Progenitor cell of endocrine pancreas (in vitro differentiated cells): ENCODE measurements at regions not wholly inside any gene's neighbourhood (a gene's known extent, or its start where the extent isn't known, plus 50 kb on each side); places are given as distances from the start of the nearest gene placed in this dataset.

Experiments
- DNase-seq: peaks from one replicate; pipeline ENCODE4 v3.0.0; 2021; ENCODE audit warnings: low spot score; ENCODE audit not compliant: unreplicated experiment
- H3K27ac Mint-ChIP-seq: 2 replicates; pipeline ENCODE4 v1.8.0; 2021; ENCODE audit warnings: mild to moderate bottlenecking, moderate library complexity, mixed read lengths
- H3K27me3 Mint-ChIP-seq: 2 replicates; pipeline ENCODE4 v1.8.0; 2021; ENCODE audit warnings: mixed read lengths
- H3K36me3 Mint-ChIP-seq: 2 replicates; pipeline ENCODE4 v1.8.0; 2022; ENCODE audit warnings: mixed read lengths; ENCODE audit not compliant: insufficient read depth
- H3K4me1 Mint-ChIP-seq: 2 replicates; pipeline ENCODE4 v1.8.0; 2021; ENCODE audit warnings: low read depth, mixed read lengths
- H3K4me3 Mint-ChIP-seq: 2 replicates; pipeline ENCODE4 v1.8.0; 2021; ENCODE audit warnings: low read depth, mild to moderate bottlenecking, moderate library complexity, mixed read lengths
- H3K9me3 Mint-ChIP-seq: 2 replicates; pipeline ENCODE4 v1.8.0; 2021; ENCODE audit warnings: low read depth, mixed read lengths
- TF ChIP-seq, protein P1 (sequence below): fragments of 200-600 bp; sonication (generic); IDR thresholded peaks from one replicate; pipeline ENCODE4 v1.5.0; 2021; ENCODE audit warnings: antibody characterized with exemption, mild to moderate bottlenecking; ENCODE audit not compliant: unreplicated experiment

DNA sequence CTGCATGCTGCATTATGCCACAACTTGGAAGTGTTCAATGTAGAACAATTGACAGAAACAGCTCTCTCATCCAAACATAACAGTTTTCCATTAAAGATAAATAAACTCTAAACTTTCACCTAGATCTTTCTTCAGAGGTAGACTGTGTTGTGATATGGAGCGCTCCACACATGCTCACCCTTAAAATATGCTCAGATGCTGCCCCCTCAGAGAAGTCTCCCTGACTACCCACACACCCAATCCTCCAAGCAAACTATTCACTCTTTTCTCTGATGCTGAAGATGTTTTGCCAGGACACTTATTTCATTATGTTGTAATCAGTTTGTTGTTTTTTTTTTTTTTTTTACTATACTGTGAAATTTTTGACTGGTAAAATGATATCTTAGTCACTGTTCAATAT, 206.6 kb upstream of the RASA1 start:
- Mint-ChIP-seq H3K9me3 (peaks cover 7% of the 10 kb centered on the region), H3K4me3 (no peak overlapping the region), H3K27ac (no peak overlapping the region), H3K4me1 (no peaks in the 10 kb centered on the region), H3K27me3 (no peaks in the 10 kb centered on the region), H3K36me3 (no peaks in the 10 kb centered on the region)
- TF ChIP-seq, protein P1, sequence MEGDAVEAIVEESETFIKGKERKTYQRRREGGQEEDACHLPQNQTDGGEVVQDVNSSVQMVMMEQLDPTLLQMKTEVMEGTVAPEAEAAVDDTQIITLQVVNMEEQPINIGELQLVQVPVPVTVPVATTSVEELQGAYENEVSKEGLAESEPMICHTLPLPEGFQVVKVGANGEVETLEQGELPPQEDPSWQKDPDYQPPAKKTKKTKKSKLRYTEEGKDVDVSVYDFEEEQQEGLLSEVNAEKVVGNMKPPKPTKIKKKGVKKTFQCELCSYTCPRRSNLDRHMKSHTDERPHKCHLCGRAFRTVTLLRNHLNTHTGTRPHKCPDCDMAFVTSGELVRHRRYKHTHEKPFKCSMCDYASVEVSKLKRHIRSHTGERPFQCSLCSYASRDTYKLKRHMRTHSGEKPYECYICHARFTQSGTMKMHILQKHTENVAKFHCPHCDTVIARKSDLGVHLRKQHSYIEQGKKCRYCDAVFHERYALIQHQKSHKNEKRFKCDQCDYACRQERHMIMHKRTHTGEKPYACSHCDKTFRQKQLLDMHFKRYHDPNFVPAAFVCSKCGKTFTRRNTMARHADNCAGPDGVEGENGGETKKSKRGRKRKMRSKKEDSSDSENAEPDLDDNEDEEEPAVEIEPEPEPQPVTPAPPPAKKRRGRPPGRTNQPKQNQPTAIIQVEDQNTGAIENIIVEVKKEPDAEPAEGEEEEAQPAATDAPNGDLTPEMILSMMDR, result no peak
- no peak for DNase-seq

DNA sequence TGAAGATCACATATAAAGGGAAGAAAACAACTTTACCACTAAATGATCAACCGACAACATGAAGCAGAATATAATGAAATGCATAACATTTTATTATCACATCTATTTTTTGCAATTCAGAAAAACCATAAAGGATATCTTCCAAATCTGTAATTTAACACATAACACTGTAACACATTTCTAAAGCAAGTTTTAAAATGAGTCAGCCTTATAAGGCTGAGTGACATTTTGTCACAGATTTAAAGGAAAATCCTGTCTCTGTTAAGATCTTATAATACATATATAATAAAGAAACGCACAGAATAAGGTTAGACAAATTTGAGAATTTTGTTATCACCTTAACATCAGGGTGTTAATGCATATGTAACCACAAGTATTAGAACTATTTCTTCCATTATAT, 198.4 kb upstream of the RASA1 start:
- H3K36me3 Mint-ChIP-seq, result no peaks in the 10 kb centered on the region
- H3K4me3 Mint-ChIP-seq, result no peak overlapping the region
- H3K27me3 Mint-ChIP-seq, result no peaks in the 10 kb centered on the region
- H3K9me3 Mint-ChIP-seq, result no peaks in the 10 kb centered on the region
- no peak for DNase-seq
- H3K27ac Mint-ChIP-seq, result no peak overlapping the region
- peaks cover 1% of the 10 kb centered on the region for H3K4me1 Mint-ChIP-seq
- TF ChIP-seq, protein P1, result no peak

DNA sequence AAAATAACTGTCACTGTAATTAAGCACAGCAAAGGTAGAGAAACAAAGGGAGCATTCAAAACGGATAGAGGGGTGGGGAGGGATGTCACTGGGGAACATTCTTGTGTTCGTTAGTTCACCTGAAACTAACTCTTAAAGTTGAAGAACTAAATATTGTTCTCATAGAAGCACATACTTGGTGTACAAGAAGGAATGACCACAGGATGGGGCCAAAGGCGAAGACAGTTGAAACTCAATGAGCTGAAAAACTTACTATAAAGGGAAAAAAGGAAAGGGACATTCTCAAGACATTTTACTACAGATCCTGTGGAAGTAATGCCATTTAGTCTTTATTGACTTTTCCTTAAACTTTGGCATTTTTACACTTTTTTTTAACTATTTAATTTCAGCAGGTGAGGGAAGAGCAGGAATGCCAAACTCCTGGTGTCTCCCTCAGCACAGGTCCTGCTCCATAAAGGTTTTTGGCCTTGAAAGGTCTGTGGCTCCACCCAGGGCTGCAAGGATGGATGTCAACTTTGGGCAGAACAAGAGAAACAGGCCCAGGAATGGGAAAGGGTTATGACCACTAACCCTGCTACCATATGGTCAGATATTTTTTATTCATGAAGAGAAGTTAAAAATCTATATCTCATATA, 197.6 kb upstream of the RASA1 start:
- Mint-ChIP-seq H3K4me3 (no peak overlapping the region), H3K36me3 (no peaks in the 10 kb centered on the region), H3K27ac (no peak overlapping the region), H3K27me3 (no peaks in the 10 kb centered on the region), H3K4me1 (peaks cover 1% of the 10 kb centered on the region), H3K9me3 (no peaks in the 10 kb centered on the region)
- TF ChIP-seq, protein P1, result peak; percentile 31
- DNase-seq, result no peak

DNA sequence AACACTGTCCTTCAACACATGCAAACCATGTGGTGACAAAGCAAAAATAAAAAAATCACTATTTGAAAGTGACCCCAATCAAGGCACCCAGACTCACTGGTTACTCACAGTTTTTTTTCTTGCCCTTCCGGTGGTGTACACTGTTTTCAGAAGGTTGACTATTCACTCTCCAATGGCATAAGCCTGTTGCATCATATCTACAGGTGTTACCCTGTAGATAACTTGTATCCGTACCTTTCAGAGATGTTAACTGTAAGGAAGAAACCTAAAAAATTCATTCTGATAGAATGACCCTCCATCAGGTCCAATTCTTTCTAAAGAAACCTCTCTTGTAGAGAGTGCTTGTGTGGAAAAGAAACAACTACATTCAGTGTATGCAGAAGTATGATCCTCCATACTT, 193.6 kb upstream of the RASA1 start:
- Mint-ChIP-seq H3K4me1 (peaks cover 1% of the 10 kb centered on the region), H3K27me3 (no peaks in the 10 kb centered on the region), H3K27ac (no peak overlapping the region), H3K36me3 (no peaks in the 10 kb centered on the region), H3K9me3 (no peaks in the 10 kb centered on the region), H3K4me3 (no peak overlapping the region)
- TF ChIP-seq, protein P1, result no peak
- no peak for DNase-seq

DNA sequence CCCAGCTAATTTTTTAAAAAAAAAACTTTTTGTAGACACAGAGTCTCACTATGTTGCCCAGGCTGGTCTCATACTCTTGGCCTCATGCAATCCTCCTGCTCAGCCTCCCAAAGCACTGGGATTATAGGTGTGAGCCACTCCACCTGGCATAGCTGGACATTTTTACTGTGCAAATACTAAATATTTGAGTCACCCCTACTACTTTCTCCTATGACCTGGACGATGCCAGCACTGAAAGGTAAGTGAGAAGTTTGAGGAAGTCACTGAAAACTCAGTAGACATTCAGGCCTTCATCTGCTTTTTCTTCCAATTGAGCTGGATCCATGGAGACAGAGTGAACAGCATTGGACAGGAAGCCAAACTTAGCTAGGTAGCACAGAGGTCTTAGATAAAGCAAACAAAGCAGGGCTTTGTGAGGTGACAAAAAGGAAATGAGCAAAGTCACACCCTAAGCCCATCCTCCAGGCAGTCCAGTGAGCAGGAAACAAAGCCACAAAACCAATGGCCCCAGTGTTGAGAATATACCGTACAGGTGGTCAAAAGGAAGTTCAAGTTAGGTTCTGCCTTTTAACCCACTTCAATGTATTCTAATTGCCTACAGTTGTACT, 192.6 kb upstream of the RASA1 start:
- TF ChIP-seq, protein P1, result no peak
- no peak for DNase-seq
- H3K4me1 Mint-ChIP-seq, result no peaks in the 10 kb centered on the region
- no peak overlapping the region for H3K4me3 Mint-ChIP-seq
- no peaks in the 10 kb centered on the region for H3K36me3 Mint-ChIP-seq
- H3K9me3 Mint-ChIP-seq, result no peaks in the 10 kb centered on the region
- H3K27me3 Mint-ChIP-seq, result no peaks in the 10 kb centered on the region
- no peak overlapping the region for H3K27ac Mint-ChIP-seq
